AG04449 (cell line): ENCODE measurements at regions not wholly inside any gene's neighbourhood (a gene's known extent, or its start where the extent isn't known, plus 50 kb on each side); places are given as distances from the start of the nearest gene placed in this dataset.

Experiments used
- CTCF ChIA-PET: fragments of 350-600 bp; formaldehyde crosslinking; extraction: SDS; loops from one replicate; lab custom pipeline; 2021; ENCODE audit warnings: antibody characterized with exemption; lab: Yijun Ruan, JAX
- POLR2A ChIA-PET: fragments of 400-600, 350-600 bp; formaldehyde crosslinking; extraction: SDS; loops from one replicate; lab custom pipeline; 2020; ENCODE audit warnings: antibody characterized with exemption, inconsistent platforms; lab: Yijun Ruan, JAX
- DNase-seq: peaks from one replicate; pipeline ENCODE4 v3.0.0-alpha.2; 2010; ENCODE audit warnings: low read depth, low spot score
- H3K4me3 ChIP-seq: 2 replicates; pipeline ENCODE4 v1.5.1; 2011; ENCODE audit warnings: low read depth, mild to moderate bottlenecking, control low read depth, low read length
- CTCF ChIP-seq: IDR thresholded peaks from one replicate; pipeline ENCODE4 v1.5.1; 2011; ENCODE audit warnings: mild to moderate bottlenecking, moderate library complexity, low read length, control low read depth, inconsistent platforms; ENCODE audit not compliant: insufficient read depth; ENCODE audit errors: missing control alignments

- no peak for DNase-seq
- CTCF ChIA-PET = interaction anchor here (0.9 to 1.7 kb wide), 3 partner anchors 14 to 314 kb away, joined by 3 to 4 read pairs (median 3); no protein-coding TSS in a partner anchor
- no peak overlapping the region for H3K4me3 ChIP-seq
- POLR2A ChIA-PET = interaction anchor here (0.6 to 1.3 kb wide), 3 partner anchors 8 to 165 kb away, joined by 3 to 5 read pairs (median 4); partner anchors contain the start of gene RAI14
- TF ChIP-seq CTCF = no peak
Observed at GRCh38 chr5:34491251-34491620, 164.9 kb upstream of the RAI14 start.

DNA sequence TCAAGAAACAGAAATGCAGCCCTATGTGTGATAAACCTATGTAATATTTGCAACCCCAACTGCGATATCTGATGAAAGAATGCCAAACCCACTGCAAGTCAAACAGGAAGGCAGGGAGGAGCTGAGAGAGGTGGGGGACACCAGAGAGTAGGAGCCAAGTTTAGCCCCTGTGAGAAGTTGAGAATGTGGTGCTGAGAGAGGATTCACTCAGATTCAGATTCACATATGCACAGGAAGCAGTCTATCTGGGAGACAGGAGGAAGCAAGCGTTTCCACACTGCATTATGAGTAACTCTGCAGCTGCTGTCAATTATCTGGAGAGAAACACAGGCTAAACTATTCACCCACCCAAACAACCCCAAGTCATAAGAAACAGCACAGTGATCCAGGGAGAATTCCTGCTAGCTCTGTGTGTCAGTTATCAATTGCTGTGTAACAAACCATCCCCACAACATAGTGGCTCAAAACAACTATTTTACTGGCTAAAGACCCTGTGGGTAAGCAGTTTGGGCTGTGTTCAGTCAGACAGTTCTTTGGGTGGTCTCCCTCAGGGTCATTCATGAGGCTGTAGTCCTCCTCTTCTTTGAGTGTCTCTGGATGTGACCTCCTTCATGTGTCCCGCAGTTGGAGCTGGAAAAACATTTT is 161.9 kb upstream of the RAI14 start:
- DNase-seq = peak; percentile 33
- TF ChIP-seq CTCF = no peak
- POLR2A ChIA-PET = interaction anchor here (0.6 kb wide), 1 partner anchor 421 kb away, joined by 3 read pairs; the partner anchor contains the start of genes BRIX1 and RAD1
- no peak overlapping the region for H3K4me3 ChIP-seq
- CTCF ChIA-PET = interaction anchor here (0.9 to 2.8 kb wide), 5 partner anchors 9 to 404 kb away, joined by 3 to 12 read pairs (median 7); no protein-coding TSS in a partner anchor

- no peak for TF ChIP-seq CTCF
- ChIA-PET POLR2A (no interaction called here), CTCF (interaction anchor here (0.9 to 2.8 kb wide), 5 partner anchors 10 to 403 kb away, joined by 3 to 12 read pairs (median 7); no protein-coding TSS in a partner anchor)
- DNase-seq = no peak
- no peak overlapping the region for H3K4me3 ChIP-seq
Observed at GRCh38 chr5:34495178-34495577, 160.9 kb upstream of the RAI14 start.

DNA sequence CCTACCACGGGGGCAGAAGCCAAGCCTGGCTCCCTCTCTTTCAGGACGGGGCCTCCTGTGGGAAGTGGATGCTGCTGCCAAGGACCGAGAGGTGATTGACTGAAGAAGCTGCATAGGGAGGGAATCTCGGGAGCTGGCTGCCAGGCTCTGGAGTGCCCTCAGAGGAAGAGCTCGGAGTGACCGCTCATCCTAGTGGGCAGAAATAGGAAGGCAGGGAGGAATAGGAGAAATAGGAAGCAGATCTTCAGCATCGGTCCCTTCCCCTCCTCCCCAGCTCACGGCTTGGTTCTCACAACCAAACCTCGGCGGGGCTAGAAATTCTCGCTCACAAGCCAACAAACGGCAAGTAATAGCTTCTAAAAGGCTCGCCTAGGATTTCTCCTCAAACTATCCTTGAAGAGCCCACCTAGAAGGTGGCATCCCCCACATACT is 159.9 kb upstream of the RAI14 start:
- H3K4me3 ChIP-seq = no peak overlapping the region
- CTCF ChIA-PET = interaction anchor here (1.0 to 2.2 kb wide), 6 partner anchors 10 to 403 kb away, joined by 3 to 12 read pairs (median 4); no protein-coding TSS in a partner anchor
- POLR2A ChIA-PET = no interaction called here
- no peak for DNase-seq
- no peak for TF ChIP-seq CTCF

DNA sequence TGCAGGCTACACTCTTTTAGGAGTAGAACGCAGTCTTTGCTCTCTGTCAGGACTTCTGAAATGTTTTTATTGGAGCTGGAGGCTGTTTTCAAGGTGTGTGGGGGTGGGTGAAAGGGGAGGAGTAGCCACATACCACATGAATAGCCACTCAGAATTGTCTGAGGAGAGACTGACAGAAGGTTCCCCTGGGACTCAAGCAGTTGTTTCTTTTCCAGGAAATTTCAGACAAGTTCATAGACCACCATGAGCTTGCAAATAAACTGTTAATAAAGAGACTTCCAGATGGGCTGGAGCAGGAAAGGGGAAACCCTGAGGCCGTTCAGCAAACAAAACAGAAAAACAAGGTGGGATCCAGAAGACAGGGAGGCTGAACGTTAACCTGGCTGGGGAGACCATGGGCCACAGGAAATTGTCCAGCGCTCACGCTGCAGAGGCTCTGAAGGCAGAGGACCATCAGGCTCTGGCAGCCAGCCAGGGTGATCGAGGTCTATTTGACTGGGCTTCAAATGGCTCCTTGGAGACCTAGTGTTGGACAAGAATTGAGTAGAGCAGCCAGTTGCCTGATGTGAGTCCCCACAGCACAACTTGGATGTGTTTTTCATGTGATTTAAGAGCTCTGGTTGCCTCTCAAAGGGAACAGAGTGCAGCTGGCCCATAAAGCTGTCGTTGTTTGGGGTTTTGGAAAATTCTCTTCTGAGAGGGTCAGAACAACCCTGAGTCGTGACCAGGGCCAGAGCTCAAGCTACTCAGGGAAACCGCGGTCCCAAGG is 159.2 kb upstream of the RAI14 start:
- ChIA-PET POLR2A (interaction anchor here (0.7 kb wide), 1 partner anchor 239 kb away, joined by 4 read pairs; no protein-coding TSS in a partner anchor), CTCF (interaction anchor here (1.0 to 2.2 kb wide), 6 partner anchors 10 to 402 kb away, joined by 3 to 12 read pairs (median 4); no protein-coding TSS in a partner anchor)
- DNase-seq = no peak
- no peak for TF ChIP-seq CTCF
- H3K4me3 ChIP-seq = no peak overlapping the region
